CD14-positive monocyte (primary cell): ENCODE measurements at regions not wholly inside any gene's neighbourhood (a gene's known extent, or its start where the extent isn't known, plus 50 kb on each side); places are given as distances from the start of the nearest gene placed in this dataset.

Experiments
- DNase-seq, 3 donors: peaks; one replicate each; pipeline ENCODE4 v3.0.0-alpha.2; 2011 to 2022
- H2AFZ ChIP-seq: 2 replicates; pipeline ENCODE4 v1.6.0; 2012; ENCODE audit warnings: mild to moderate bottlenecking, low read depth, low read length, inconsistent platforms; ENCODE audit not compliant: insufficient read depth, poor library complexity, severe bottlenecking
- H3K27ac ChIP-seq, 2 donors: 1 replicate in 1 of 2; 2 replicates in 1 of 2; pipeline ENCODE4 v1.5.1; 2012 to 2013; ENCODE audit warnings: low read length in 2 of 2, control low read depth in 1 of 2, inconsistent platforms in 1 of 2, low read depth in 1 of 2, mild to moderate bottlenecking in 1 of 2
- H3K27me3 ChIP-seq, 2 donors: one replicate each; pipeline versions ENCODE4 v1.6.0 to v1.6.1; 2011 to 2013; ENCODE audit warnings: low read length in 2 of 2; ENCODE audit not compliant: control insufficient read depth in 2 of 2, insufficient read depth in 2 of 2
- H3K36me3 ChIP-seq, 2 donors: replicated peaks in 1 of 2; 1 replicate in 1 of 2; 2 replicates in 1 of 2; pipeline versions ENCODE4 v1.5.1 to v1.6.1; 2012 to 2013; ENCODE audit warnings: low read length in 2 of 2, control low read depth in 1 of 2, inconsistent platforms in 1 of 2, mild to moderate bottlenecking in 1 of 2; ENCODE audit not compliant: insufficient read depth in 2 of 2, control insufficient read depth in 1 of 2
- H3K4me1 ChIP-seq, 2 donors: 1 replicate in 1 of 2; 2 replicates in 1 of 2; pipeline versions ENCODE4 v1.5.1 to v1.6.1; 2012 to 2013; ENCODE audit warnings: low read length in 2 of 2, control low read depth in 1 of 2, inconsistent platforms in 1 of 2, mild to moderate bottlenecking in 1 of 2, moderate library complexity in 1 of 2; ENCODE audit not compliant: insufficient read depth in 2 of 2, control insufficient read depth in 1 of 2
- H3K4me2 ChIP-seq: replicated peaks from 2 replicates; pipeline ENCODE3; 2012; ENCODE audit warnings: low read length, moderate library complexity, mild to moderate bottlenecking; ENCODE audit not compliant: poor library complexity, severe bottlenecking; ENCODE audit errors: extremely low read depth
- H3K4me3 ChIP-seq, 3 experiments: fragments of 200-600 bp in 1 of 3; sonication (generic) in 1 of 3; replicated peaks in 1 of 3; 1 replicate in 2 of 3; 2 replicates in 1 of 3; pipeline ENCODE4 v1.5.1; 2011 to 2013; ENCODE audit warnings: low read length in 3 of 3, mild to moderate bottlenecking in 3 of 3, control low read depth in 2 of 3, low read depth in 2 of 3, inconsistent platforms in 1 of 3, moderate library complexity in 1 of 3
- H3K79me2 ChIP-seq: 2 replicates; pipeline ENCODE4 v1.6.0; 2012; ENCODE audit warnings: mild to moderate bottlenecking, control low read depth, inconsistent platforms, low read length, moderate library complexity; ENCODE audit not compliant: insufficient read depth
- H3K9ac ChIP-seq: 2 replicates; pipeline ENCODE4 v1.6.0; 2017; ENCODE audit warnings: low read length, mild to moderate bottlenecking; ENCODE audit not compliant: insufficient read depth, poor library complexity, severe bottlenecking
- H3K9me3 ChIP-seq, 2 donors: replicated peaks in 1 of 2; 1 replicate in 1 of 2; 2 replicates in 1 of 2; pipeline versions ENCODE4 v1.5.1 to v1.6.1; 2012 to 2013; ENCODE audit warnings: low read length in 2 of 2, control low read depth in 1 of 2; ENCODE audit not compliant: control insufficient read depth in 1 of 2, insufficient read depth in 1 of 2
- H4K20me1 ChIP-seq: 2 replicates; pipeline ENCODE4 v1.6.0; 2012; ENCODE audit warnings: mild to moderate bottlenecking, low read length, control low read depth, moderate library complexity; ENCODE audit not compliant: insufficient read depth
- H3K27ac Mint-ChIP-seq, 7 donors: one replicate each; pipeline ENCODE4 v1.8.0; 2020; ENCODE audit warnings: mild to moderate bottlenecking in 7 of 7, mixed read lengths in 7 of 7, moderate library complexity in 6 of 7, inconsistent platforms in 2 of 7
- H3K27me3 Mint-ChIP-seq, 3 donors: one replicate each; pipeline ENCODE4 v1.8.0; 2021 to 2022; ENCODE audit warnings: low read depth in 3 of 3, mild to moderate bottlenecking in 3 of 3, mixed read lengths in 3 of 3, moderate library complexity in 3 of 3, inconsistent platforms in 1 of 3
- H3K36me3 Mint-ChIP-seq, 2 donors: one replicate each; pipeline ENCODE4 v1.8.0; 2020; ENCODE audit warnings: mixed read lengths in 2 of 2, inconsistent platforms in 1 of 2, mild to moderate bottlenecking in 1 of 2
- H3K4me1 Mint-ChIP-seq: one replicate; pipeline ENCODE4 v1.8.0; 2020; ENCODE audit warnings: mild to moderate bottlenecking, mixed read lengths
- H3K4me3 Mint-ChIP-seq, 2 donors: one replicate each; pipeline ENCODE4 v1.8.0; 2020; ENCODE audit warnings: mild to moderate bottlenecking in 2 of 2, mixed read lengths in 2 of 2, moderate library complexity in 1 of 2
- H3K9me3 Mint-ChIP-seq, 7 donors: one replicate each; pipeline ENCODE4 v1.8.0; 2020 to 2022; ENCODE audit warnings: mixed read lengths in 7 of 7, mild to moderate bottlenecking in 6 of 7, moderate library complexity in 6 of 7, inconsistent platforms in 2 of 7
- CTCF ChIP-seq: fragments of 200-600 bp; IDR thresholded peaks from one replicate; pipeline ENCODE4 v1.8.0; 2022; ENCODE audit warnings: antibody characterized with exemption, mild to moderate bottlenecking
- WGBS: methylation state at CpG from one replicate; pipeline ENCODE4 v1.1.5; 2013; ENCODE audit warnings: missing lambda C conversion rate; ENCODE audit not compliant: insufficient coverage; 5-methylcytosine and 5-hydroxymethylcytosine counted together
- intact Hi-C, 2 donors: fragments of 100-400 bp; cut with micrococcal nuclease; formaldehyde crosslinking; loops; one replicate each; pipeline versions ENCODE4 v1.15.0 to v1.15.1; 2023

- H3K9me3 Mint-ChIP-seq = peaks cover 0 to 3% (median 0%) of the 10 kb centered on the region in 7 donors
- Histone ChIP-seq H4K20me1 (no peaks in the 10 kb centered on the region), H3K9me3 (no peaks in the 10 kb centered on the region), H3K36me3 (no peaks in the 10 kb centered on the region), H3K4me1 (no peaks in the 10 kb centered on the region), H3K27ac (no peak overlapping the region), H2AFZ (no peak overlapping the region), H3K9ac (no peak overlapping the region), H3K27me3 (no peaks in the 10 kb centered on the region), H3K4me2 (no peak overlapping the region), H3K79me2 (no peaks in the 10 kb centered on the region), H3K4me3 (no peak overlapping the region)
- H3K4me3 Mint-ChIP-seq = no peak overlapping the region
- intact Hi-C loops = no loop called here
- 86% methylated on average over 1 of the region's 3 CpGs for WGBS
- peak overlapping the region in 1 of 7 donors; percentile 26 for H3K27ac Mint-ChIP-seq
- peaks cover 0 to 11% (median 2%) of the 10 kb centered on the region in 3 donors for H3K27me3 Mint-ChIP-seq
- TF ChIP-seq CTCF = no peak
- no peaks in the 10 kb centered on the region for H3K4me1 Mint-ChIP-seq
- no peaks in the 10 kb centered on the region for H3K36me3 Mint-ChIP-seq
- no peak for DNase-seq
Observed at GRCh38 chr2:121043827-121044222, 241.2 kb downstream of the TFCP2L1 start.

GRCh38 chr2:121044412-121044811, 240.6 kb downstream of the TFCP2L1 start:
- Mint-ChIP-seq H3K4me1 (no peaks in the 10 kb centered on the region), H3K36me3 (no peaks in the 10 kb centered on the region), H3K27me3 (peaks cover 0 to 13% (median 2%) of the 10 kb centered on the region in 3 donors), H3K4me3 (no peak overlapping the region), H3K27ac (peak overlapping the region in 1 of 7 donors; percentile 48), H3K9me3 (peaks cover 0 to 3% (median 0%) of the 10 kb centered on the region in 7 donors)
- DNase-seq = no peak
- Histone ChIP-seq H3K4me1 (no peaks in the 10 kb centered on the region), H3K79me2 (no peaks in the 10 kb centered on the region), H3K36me3 (no peaks in the 10 kb centered on the region), H3K27ac (no peak overlapping the region), H3K4me2 (no peak overlapping the region), H3K27me3 (no peaks in the 10 kb centered on the region), H4K20me1 (no peaks in the 10 kb centered on the region), H3K9me3 (no peaks in the 10 kb centered on the region), H2AFZ (no peak overlapping the region), H3K9ac (no peak overlapping the region), H3K4me3 (no peak overlapping the region)
- TF ChIP-seq CTCF = no peak
- intact Hi-C loops = no loop called here
- 76% methylated on average over 5 of the region's 7 CpGs for WGBS
